Hindlimb muscle (tissue), 1 donor: ENCODE measurements at regions not wholly inside any gene's neighbourhood (a gene's known extent, or its start where the extent isn't known, plus 50 kb on each side); places are given as distances from the start of the nearest gene placed in this dataset.

Source experiments
- DNase-seq: peaks from one replicate; pipeline ENCODE4 v3.0.0-alpha.2; 2013

- no peak for DNase-seq
These were observed 83.3 kb downstream of the EDEM1 start for GRCh38 chr3:5270666-5271371.

DNA sequence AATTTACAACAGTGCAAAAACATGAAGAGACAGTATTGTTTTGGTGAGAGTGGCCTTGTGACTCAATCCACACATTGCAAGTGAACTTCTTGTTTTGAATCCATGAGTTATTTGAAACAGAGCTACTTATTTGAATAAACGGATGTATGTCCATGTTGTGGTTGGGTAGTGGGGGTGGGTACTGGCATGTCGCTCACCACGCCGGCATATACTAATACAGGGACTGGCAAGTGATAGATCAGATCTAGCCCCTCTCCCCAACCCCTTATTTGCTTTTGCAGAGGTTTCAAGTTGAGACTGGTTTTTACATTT is 83.8 kb downstream of the EDEM1 start:
- no peak for DNase-seq

DNA sequence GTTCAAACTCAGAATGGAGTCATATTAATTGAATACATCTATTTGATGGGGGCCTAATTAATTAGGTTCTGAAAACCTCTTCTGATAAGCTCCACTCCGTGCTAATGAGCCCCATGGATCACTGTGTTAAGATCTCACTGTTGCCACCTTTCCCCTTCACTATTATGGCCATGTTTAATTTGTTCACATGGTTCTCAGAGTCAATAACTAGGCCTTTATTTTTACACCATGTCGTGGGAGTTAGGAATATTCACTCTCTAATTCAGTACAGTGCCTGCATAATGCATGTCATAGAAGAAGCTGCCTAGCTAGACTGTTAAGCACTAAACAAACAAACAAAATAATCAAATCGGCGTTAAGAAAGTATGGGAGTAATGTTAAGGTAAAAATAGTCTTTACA is 84.9 kb downstream of the EDEM1 start:
- DNase-seq: no peak

DNA sequence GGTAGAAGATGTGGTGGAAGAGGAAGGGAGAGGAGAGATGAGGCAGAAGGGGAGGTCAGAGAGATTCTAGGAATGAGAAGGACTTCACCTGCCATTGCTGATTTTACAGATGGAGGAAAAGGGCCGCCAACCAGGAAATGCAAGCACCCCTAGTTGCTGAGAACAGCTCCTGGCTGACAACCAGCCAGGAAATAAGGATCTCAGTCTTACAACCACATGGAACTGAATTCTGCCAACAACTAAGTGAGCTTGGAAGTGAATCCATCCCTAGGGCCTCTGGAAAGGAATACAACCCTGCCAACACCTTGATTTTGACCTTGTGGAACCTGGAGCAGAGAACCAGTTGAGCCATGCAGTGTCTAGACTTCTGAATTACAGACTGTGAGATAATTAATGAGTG is 86.6 kb downstream of the EDEM1 start:
- peak; percentile 26 for DNase-seq

DNA sequence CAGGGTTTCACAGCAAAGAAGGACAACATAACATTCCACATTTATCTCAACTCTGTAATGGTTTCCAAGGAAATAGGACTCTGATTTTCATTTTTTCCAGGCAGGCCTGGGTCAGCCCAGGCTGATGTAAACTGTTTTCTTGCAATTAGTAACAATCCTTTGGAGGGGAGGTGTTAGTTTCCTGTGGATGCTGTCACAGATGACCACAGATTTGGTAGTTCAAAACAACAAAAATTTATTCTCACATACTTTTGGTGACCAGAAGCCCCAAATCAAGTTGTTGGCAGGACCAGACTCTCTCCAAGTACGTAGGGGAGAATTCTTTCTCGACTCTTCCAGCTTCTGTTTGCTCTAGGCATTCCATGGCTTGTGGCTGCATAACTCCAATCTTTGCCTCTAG is 88.0 kb downstream of the EDEM1 start:
- no peak for DNase-seq

DNA sequence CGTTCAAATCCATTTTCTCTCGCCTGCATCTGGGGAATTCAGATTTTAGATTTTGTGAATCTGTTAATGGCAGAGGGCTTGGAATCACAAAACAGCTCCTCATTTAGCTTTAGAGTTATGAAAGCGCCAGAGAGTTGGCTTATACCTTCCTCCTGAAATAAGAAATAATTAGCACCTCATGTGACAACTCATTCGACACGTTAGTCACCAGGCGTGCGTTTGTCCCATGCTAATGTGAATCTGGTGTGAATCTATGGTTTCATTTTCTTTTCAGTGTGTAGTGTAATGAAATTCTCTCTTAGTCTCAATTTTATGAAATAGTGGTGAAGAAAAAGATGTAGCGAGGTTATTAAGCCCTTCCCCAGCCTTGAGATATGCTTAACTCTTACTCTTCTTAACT is 89.4 kb downstream of the EDEM1 start:
- no peak for DNase-seq

DNA sequence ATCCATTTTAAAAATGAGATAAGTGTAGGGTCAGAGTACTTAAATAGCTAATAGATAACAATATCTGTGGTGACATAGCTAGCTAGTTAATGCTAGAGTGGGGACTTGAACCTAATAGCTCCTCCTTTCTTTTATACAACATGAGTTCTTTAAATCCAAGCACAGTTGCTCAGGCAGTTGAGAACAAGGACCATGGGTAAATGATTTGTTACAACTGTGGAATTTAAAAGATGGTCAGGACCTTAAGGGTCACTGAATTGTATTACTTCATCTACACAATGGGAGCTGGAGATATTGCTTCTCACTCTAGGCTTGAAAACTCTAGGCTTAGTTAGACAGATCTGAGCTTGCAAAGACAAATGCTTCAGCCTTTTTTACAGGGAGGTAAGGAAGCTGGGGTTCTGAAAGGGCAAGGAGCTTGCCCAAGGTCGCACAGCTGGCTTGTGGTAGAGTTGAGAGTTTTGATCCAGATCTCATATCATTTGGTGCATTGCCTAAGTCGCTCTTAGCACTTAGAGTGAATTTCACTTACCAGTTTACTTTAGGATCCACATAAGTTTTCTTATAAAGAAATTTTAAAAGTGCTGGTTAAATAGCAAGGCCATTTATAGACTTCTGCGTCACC is 90.2 kb downstream of the EDEM1 start:
- no peak for DNase-seq

DNA sequence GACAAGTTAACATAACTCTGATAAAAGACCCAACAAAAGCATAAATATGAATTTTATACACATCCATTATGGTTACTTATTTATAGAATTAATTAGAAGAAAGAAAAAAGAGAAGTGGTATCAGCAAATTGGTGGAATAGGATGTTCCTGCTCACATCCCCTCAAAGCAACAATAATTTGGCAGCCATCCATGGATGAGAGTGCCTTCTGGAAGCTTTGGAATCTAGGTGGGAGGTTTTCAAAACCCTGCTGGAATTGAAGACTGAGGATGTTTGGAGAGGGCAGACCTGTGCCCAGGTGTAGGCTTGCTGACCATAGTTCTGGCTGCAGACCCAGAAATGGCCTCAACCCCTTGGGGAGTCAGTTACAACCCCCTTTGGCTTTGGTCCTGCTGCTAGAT is 91.2 kb downstream of the EDEM1 start:
- no peak for DNase-seq

- no peak for DNase-seq
These were observed 95.2 kb downstream of the EDEM1 start for GRCh38 chr3:5282703-5283102.

DNA sequence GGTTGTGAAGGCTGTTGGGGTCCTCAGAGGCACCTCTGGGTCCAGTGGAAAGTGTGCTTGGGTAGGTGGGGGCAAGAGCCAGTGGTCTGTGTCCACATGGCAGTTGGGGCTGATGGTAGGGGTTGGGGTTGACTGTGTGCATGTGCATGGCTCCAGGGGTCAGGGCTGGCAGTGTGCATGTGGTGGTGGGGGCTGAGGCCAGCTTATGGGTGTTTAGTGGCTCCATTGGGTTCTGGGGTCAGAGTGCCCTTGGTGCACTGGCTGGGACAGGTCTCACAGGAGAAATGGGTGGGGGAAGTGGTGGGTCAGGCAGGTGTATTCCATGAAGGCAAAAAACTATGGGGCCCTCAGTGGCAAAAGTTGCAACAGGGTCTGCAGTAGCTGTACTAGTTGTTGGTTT is 97.9 kb downstream of the EDEM1 start:
- DNase-seq: no peak

- no peak for DNase-seq
These were observed 103.4 kb downstream of the EDEM1 start for GRCh38 chr3:5290915-5291314.

GRCh38 chr3:5292512-5292911 is 105.0 kb downstream of the EDEM1 start:
- DNase-seq: no peak

GRCh38 chr3:5293207-5293606 is 105.7 kb downstream of the EDEM1 start:
- DNase-seq: no peak

GRCh38 chr3:5294356-5294755 is 106.8 kb downstream of the EDEM1 start:
- DNase-seq: no peak

- no peak for DNase-seq
These were observed 107.7 kb downstream of the EDEM1 start for GRCh38 chr3:5295191-5295690.

DNA sequence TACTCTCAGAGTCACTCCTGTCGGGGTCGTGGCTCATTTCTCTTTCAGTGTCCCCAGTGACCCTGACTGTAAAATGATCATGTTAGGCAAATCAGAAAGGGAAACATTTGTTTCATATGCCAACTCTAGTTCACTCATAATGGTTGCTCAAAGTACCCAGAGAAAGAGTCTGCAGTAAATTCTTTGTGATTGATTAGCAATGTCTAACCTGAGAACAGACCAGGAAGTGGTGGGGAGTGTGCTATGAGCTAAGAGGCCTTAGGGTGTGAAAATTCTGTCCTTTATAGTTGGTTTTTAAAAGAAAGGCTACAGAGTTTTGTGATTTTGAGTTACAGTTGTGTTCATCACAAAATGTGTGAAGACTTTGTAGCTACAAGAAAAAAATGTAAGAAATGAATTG is 108.9 kb downstream of the EDEM1 start:
- DNase-seq: no peak

- DNase-seq: no peak
These were observed 110.4 kb downstream of the EDEM1 start for GRCh38 chr3:5297895-5298294.

DNA sequence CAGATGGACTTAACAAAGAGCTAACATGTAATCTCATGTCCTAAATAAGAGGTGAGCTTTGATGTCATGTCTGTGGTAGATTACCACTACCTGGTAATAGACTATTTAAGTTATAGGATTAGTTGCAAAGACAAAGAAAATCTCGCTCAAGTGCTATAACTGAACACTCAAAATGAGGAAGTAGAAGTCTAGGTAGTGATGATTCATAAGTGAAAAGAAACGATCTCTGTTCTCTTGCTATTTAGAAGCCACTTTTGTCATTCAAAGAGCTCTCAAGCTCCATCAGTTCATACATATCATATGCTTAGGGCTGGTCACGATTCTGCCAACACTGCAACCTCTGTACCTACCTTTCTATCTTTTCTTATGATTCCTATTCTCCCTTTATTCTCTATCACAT is 110.9 kb downstream of the EDEM1 start:
- DNase-seq: no peak

- no peak for DNase-seq
These were observed 111.7 kb downstream of the EDEM1 start for GRCh38 chr3:5299161-5299560.

DNA sequence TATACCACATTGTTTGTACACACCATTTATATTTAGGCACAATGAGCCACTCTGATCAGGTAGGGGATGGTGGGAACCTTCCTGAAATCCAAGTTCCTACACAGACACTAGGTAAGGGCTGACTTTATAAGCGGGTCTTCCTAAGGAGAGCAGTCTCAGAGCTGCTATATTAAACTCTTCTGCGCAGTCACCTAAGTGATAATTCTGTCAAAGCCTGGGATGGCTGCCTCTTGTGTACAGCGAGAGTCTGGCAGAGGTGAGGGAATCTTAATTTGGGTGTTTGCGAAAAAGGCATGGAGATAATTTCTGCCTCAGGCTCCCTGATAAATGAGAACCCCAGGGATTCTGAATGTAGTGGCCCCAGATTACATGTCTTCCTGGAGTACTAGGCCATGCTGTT is 113.1 kb downstream of the EDEM1 start:
- DNase-seq: no peak

GRCh38 chr3:5301651-5302297 is 114.3 kb downstream of the EDEM1 start:
- no peak for DNase-seq

GRCh38 chr3:5302661-5303060 is 115.2 kb downstream of the EDEM1 start:
- no peak for DNase-seq

GRCh38 chr3:5304188-5304587 is 116.7 kb downstream of the EDEM1 start:
- no peak for DNase-seq
